Coronary artery (tissue), 2 donors: ENCODE measurements at regions not wholly inside any gene's neighbourhood (a gene's known extent, or its start where the extent isn't known, plus 50 kb on each side); places are given as distances from the start of the nearest gene placed in this dataset.

Source experiments
- DNase-seq: peaks from one replicate; pipeline ENCODE4 v3.0.0-alpha.2; 2017; ENCODE audit warnings: low spot score
- H3K27ac ChIP-seq, 2 donors: fragments of 200-600 bp; sonication (generic); one replicate each; pipeline ENCODE4 v1.5.1; 2016 to 2019
- H3K4me3 ChIP-seq: fragments of 200-600 bp; sonication (generic); 2 replicates; pipeline ENCODE4 v1.5.1; 2016; ENCODE audit warnings: mild to moderate bottlenecking, moderate library complexity
- CTCF ChIP-seq: fragments of 200-600 bp; sonication (generic); IDR thresholded peaks from one replicate; pipeline ENCODE4 v1.5.1; 2019; ENCODE audit warnings: antibody characterized with exemption

- Histone ChIP-seq H3K4me3 (no peak overlapping the region), H3K27ac (no peak overlapping the region)
- no peak for DNase-seq
- TF ChIP-seq CTCF, result no peak
Observed at GRCh38 chr11:115901069-115901468, 396.9 kb upstream of the CADM1 start.

- Histone ChIP-seq H3K4me3 (no peak overlapping the region), H3K27ac (no peak overlapping the region)
- no peak for TF ChIP-seq CTCF
- no peak for DNase-seq
Observed at GRCh38 chr11:115900111-115900510, 395.9 kb upstream of the CADM1 start.

- no peak overlapping the region for H3K27ac ChIP-seq
- no peak for TF ChIP-seq CTCF
- H3K4me3 ChIP-seq, result no peak overlapping the region
- DNase-seq, result no peak
Observed at GRCh38 chr11:115897707-115898106, 393.5 kb upstream of the CADM1 start.

GRCh38 chr11:115896084-115896483 is 391.9 kb upstream of the CADM1 start:
- no peak overlapping the region for H3K4me3 ChIP-seq
- no peak overlapping the region for H3K27ac ChIP-seq
- no peak for TF ChIP-seq CTCF

GRCh38 chr11:115895594-115895993 is 391.4 kb upstream of the CADM1 start:
- TF ChIP-seq CTCF, result no peak
- no peak for DNase-seq
- no peak overlapping the region for H3K4me3 ChIP-seq

More at GRCh38 chr11:115896084-115896483, 391.9 kb upstream of the CADM1 start:
- no peak for DNase-seq

GRCh38 chr11:115894176-115894575 is 390.0 kb upstream of the CADM1 start:
- TF ChIP-seq CTCF, result no peak
- no peak for DNase-seq
- no peak overlapping the region for H3K4me3 ChIP-seq
- no peak overlapping the region for H3K27ac ChIP-seq

More at GRCh38 chr11:115895594-115895993, 391.4 kb upstream of the CADM1 start:
- H3K27ac ChIP-seq, result no peak overlapping the region

GRCh38 chr11:115893461-115894099 is 389.4 kb upstream of the CADM1 start:
- no peak overlapping the region for H3K27ac ChIP-seq
- DNase-seq, result no peak
- TF ChIP-seq CTCF, result no peak
- H3K4me3 ChIP-seq, result no peak overlapping the region
